HG03457 (cell line): ENCODE measurements at regions not wholly inside any gene's neighbourhood (a gene's known extent, or its start where the extent isn't known, plus 50 kb on each side); places are given as distances from the start of the nearest gene placed in this dataset.

Source experiments
- ATAC-seq: cut with Tn5 transposase; IDR thresholded peaks from one replicate; pipeline ENCODE4 v1.9.1; 2021; ENCODE audit warnings: moderate number of reproducible peaks; ENCODE audit not compliant: unreplicated experiment

DNA sequence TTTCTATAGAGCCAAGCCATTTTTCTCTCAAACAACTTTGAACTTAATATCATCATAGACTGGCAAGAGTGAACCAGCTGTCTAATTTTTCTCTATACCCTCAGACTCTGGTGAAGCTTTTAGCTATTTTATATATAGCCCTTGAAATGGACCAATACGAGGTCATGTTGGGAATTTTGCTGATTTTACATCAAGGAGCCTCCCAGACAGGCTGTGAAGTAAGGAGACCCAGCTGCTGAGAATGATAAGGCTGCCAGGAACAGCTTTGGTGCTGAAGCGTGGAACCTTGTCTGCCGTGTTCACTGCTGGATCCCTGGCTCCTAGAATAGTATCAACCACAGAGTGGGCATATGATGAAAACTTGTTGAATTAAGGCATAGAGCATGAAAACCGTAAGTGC, 326.2 kb upstream of the NAV3 start:
- ATAC-seq, result no peak

DNA sequence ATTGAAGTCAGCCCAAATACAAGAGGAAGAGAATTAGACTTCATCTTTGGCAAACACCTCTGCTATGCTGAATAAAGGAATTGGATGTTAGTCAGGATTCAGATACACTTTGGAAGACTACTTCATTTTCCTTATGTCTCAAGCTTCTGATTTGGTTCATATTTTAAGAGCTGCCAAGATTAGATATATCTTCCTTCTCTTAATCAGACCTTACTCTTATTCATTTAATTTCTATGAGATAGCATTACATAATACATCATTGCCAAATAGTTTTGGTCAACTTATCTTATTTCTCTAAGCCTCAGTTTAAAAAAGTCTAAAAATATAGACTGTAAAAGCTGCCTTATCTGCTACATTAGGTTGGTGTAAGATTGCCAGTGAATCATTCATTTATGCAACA, 330.6 kb upstream of the NAV3 start:
- no peak for ATAC-seq

DNA sequence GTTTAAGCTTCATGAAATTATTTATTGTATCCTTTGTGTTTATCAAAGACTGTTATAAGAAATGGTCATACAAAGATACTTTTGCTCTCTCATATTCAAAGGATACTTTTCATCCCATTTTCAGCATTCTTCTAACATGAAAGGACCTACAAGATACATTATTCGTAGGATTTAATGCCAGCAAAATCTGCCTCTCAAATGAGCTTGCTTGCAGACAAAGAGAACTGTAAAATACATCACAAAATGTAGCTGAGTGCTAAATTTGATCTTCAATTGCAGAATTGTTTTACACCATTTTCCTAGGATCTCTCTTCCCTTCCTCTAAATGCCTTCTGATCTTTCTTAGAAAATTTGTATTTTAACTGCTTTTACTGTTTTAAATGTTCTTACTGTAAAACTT, 333.0 kb upstream of the NAV3 start:
- no peak for ATAC-seq

DNA sequence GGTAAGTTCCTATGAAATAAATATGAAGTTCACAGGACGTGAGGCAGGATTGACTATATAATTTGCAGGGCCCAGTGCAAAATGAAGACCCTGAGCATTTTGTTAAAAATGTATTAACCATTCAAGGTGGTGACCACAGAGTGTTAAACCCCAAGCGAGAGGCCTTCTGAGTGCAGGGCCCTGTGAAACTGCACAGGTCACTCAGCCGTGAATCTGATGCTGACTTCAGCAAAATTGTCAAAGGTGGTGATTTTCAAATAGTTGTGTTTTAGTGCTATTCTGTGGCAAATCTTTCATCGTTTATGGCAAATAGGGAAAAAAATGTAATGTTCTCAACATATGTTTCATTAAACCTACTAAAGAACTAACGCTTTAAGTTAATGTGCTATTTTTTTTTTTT, 334.0 kb upstream of the NAV3 start:
- no peak for ATAC-seq

DNA sequence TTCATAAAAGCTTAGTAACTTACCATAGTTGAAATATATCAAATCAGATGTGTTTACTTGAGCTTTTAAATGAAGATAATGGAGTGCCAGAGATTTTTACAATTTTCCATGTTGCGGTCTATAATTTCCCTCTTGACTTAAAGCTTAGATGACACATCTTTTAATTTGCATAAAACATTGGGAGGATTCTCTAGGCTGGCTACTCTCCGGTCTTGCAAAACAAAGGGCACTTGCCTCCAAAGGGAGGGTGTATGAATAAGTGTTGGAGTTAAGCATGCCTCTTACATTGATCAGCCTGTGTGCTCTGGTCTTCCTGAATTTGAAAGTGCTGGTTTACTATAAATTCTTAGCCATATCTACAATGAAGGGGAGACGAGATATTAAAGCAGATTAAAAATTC, 336.4 kb upstream of the NAV3 start:
- no peak for ATAC-seq

DNA sequence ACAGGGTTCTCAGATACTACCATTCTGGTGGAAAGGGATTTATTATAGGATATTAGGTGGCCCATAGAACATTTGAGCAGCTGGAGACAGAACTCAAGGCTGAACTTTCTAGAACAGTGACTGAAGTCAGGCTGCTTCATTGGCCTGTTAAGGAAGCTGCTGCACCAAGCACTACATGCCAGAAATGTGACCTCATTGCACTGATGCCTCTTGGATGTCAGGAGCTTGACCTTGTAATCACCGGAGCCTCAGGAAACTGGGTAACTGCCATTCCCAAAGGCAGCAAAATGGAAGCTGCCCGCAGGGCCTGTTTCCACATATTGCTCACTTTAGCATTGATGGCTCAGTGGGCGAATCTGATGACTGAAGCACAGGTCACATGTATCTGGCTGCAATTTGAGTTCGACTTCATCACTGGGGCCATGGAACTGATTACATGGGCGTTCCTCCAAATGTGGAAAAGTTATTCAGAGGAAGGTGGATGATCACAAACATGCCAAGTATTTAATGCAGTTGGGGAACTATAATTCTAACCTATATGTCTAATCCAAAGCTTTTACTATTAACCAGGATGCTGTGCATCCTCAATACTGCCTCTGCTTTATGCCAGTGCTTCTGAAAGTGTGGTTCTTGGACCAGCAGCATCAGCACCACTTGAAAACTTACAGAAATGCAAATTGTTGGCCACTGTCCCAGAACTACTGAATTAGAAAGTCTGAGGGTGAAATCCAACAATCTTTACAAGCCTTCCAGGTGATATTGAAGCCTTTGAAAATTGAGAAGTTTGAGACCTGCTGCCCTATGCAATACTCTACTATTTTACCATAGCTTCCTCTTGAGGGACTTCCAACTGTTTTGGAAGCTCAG, 337.2 kb upstream of the NAV3 start:
- no peak for ATAC-seq

DNA sequence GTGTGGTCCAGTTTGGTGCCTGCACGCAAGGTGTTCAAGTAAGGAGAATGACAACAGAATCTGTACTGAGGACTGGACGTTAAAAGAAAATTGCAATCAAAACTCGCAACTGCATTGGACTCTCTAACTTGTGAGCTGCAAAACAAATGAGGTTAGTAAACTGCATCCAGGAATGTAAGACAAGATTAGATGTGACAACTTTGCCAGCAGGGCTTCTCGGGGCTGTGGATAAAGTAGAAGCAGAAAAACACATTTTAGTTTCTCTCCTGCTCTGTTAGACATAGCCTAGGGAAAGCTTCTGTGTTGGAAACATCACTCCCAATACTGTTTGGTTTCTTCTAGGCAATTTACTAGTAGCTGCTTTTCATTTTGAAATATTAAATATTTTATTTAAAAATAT, 338.2 kb upstream of the NAV3 start:
- no peak for ATAC-seq

DNA sequence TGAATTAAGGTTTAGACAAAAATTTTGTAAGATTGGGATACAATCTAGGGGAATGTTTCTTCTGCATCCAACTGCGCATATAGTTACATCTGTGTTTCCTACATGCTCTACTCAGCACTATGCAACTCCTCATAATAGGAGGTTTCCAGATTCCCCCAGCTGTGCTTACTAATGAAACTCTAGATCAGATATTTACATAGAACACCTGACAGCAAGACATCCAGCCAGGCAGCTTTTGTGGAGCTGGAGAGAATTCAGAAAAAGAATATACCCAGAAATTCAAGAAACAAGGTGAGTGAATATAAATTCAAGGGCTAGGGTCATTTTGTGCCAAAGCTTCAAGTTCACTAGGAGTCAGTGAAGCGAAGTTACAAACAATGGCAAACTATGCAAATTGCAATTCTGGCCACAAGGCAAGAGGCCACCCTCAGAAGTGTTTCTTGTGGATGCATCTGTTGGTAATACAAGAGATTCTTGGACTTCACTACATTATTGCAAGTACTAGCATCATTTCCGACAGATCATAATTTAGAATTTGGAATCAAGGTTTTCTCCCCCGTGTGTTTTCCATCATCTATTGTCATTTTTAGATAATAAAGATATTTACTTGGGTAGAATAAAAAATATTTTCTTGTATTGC, 341.2 kb upstream of the NAV3 start:
- ATAC-seq, result no peak

DNA sequence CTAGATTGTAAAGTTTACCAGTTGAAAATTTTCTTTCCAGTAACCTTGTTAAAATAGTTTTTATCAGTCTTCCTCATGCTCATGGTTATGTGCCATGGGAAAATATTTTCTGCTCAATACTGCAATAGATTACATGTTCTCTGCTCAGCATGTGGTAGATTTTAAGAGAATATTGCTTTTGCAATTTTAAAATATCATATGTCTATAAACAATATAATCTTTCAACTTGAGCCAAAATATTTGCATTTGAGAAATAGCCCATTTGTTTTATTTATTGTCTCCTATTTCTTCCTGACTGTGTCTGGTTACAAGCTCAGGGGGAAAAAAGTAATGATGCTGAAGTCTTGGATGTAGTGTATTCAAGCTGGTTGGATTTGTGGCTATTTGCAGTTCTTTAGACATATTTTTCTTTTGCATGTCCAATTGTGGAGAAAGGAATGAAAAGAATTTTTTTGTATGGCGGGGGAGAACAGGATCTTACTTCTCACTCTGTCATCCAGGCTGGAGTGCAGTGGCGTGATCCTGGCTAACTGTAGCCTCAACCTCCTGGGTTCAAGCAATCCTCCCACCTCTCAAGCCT, 342.6 kb upstream of the NAV3 start:
- no peak for ATAC-seq

DNA sequence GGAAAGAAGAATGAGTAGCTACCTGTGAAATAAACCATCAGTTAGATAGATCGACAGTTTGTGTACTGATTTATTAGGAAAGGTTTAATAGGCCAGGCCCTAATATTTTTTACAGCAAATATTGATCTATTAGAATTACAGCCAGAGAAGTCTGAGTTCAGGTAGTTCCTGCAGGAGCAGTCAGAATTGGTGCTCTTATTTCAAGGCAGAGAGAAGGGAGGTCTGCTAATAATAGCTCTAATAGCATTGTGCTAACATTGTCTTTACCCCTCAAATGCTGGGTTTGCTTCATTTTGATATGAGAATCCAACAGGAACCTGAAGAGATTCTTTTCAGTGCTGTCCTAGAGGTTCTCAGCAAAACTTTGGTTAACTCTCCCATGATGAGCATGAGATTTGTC, 343.8 kb upstream of the NAV3 start:
- no peak for ATAC-seq

DNA sequence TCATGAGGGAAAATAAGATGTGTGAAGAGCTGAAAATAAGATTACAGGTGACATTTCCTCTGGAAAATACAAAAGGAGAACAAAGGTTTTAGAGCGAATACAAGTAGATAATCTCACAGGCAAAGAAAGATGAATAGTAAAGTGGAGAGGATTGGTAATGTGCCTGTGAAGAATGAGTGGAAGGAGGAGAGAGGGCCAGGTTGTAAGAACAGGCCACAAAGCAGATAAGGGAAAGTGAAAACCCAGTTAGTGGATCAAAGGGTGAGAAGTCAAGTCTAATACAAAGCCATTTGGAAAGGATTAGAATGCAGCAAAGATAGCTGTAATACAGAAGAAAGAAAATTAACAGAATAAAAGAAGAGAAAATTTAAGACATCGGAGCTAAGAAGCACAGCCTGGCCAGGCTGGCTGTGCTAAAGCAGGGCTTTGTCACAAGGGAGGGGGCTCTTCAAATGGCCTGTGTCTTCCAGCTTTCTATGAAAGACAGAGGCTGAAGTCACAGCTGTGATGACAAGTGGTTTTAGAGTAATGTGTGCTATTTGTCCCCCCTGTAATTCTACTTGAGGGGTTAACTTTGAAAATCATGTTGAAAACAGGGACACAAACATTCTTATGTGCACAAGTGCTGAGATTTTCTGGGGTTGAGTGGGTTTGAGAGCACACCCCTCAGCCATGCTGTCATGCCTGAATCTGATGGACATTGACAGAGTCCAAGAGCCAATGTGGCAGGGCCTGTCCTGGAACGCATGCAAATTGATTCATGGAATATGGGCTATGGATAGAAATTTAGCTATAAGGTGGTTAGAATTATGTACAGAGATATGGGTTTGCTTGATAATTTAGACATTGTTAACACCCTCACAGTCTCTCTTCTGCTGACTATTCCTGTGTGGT, 344.5 kb upstream of the NAV3 start:
- ATAC-seq, result no peak

DNA sequence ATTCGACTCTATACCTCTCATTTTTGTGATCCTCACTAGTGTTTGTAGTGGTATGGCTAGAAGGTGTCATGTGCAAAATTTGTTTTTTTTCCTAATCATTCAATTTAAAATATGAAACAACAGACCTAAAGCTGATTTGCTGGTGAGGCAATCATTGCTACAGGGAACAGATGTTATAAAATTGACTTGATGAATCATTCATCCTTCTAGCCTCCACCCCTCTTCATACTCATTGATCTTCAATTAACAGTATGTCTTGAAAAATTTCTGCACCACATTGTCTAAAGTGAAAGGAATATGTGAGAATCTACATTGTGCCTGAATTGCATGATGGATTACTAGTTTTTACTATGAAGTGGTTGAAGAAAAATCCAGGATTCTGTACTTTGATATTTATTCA, 349.0 kb upstream of the NAV3 start:
- ATAC-seq, result no peak

DNA sequence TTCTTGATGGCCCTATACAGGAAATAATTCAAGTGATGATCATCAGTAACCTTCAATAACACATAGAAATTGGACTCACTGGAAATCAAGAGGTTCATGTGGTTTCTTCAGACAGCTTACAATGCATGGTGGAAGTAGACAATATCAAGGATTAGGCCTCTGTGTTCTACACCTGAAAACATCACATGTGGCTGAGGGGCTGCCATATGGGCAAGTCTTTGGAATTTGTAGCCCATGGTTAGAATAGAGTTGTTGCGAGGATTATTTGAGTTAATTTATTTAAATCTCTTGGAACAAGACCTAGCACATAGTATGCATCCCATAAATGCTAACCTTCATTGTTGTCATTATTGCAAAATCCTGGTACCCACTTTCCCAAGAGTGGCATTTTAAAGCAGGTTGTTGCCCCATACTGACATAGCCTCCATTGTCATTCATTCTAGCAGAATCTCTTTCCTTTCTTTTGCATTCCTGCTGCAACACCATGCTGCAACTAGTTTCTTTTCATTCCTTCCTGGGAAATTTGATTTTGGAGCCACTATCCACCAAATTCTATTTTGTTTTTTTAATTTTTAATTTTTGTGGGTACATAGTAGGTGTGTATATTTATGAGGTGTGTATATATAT, 352.7 kb upstream of the NAV3 start:
- no peak for ATAC-seq

DNA sequence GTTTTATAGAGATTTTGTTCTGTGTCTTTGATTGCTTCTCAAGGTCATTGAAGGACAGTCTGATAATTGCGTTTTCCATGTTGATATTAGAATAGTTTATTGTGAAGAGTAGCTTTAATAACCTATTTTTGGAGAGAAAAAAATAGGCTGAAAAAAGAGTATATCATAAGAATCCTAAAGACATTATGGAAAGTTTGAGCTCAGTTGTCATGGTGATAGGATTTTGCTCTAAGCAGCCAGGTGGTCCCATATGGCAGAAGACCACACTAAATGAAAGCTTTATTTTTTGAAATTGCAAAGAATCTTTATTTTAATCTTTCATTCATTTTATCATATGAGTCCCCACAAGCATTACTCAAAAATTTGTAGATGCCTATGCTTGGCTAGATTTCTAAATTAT, 358.9 kb upstream of the NAV3 start:
- ATAC-seq, result no peak

DNA sequence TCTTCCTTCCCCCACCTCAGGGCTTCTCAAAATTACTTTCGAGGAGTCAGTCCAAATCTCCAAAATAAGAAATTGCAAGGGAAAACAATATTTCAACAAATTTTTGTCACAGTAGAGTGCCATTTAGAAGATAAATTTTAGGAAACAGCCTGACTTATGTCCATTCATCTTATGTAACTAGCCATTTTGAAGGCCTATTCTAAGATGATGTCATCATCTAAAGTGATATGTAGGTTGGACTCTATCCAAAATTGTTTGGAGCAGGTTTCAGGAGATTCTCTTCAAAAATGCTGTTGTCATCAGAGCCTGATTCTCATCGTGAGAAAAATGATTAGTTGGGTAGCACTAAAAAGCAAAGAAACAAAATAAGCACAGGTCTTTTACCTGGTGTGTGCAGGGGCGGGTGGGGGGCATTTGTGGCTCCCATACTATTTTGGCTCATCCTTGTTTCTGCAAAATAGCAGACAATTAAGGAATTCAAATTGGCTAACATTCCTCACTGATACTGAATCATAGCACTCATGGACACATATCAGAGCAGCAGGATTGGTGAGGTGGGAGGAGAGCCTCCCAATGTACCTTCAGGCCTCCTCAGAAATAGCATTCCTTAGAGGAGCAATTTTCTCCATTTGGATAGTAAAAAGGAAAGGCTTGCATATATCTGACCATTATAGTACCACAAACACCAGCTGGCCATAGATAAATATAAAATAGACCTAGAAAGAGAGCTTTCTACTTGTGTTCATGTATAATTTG, 360.9 kb upstream of the NAV3 start:
- no peak for ATAC-seq

DNA sequence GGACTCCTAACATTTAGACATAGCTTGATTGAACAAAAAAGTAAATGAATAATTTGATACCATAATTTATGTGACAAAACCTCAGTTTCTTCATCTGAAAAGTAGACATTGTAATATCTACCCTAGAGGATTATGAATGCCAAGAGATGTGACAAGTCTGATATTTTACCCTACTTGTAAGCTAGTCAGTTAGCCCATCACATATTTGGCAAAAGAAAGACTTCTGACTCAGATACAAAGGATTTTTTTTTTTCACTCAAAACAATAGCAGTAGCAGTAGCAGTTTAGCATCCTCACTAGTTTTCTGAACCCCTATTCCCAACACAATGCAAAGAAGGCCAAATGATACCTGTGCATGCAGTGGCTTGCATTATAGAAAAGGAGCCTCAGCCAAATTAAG, 377.3 kb upstream of the E2F7 start:
- no peak for ATAC-seq

DNA sequence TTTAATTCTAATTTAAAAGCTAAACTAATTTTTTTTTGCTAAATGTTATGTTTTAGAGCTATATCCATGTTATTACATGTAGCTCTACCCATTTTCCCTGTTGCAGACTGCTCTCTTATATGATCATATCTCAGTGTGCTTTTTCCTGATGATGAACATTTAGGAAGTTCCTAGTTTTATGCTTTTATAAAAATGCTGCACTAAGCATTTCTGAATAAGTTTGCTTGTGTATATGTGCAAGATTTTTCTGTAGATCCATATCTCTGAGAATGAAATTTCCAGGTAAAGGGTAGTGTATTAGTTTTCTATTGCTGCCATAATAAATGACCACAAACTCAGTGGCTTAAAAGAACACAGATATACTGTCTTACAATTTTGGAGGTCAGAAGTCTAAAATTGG, 374.4 kb upstream of the E2F7 start:
- ATAC-seq, result no peak

DNA sequence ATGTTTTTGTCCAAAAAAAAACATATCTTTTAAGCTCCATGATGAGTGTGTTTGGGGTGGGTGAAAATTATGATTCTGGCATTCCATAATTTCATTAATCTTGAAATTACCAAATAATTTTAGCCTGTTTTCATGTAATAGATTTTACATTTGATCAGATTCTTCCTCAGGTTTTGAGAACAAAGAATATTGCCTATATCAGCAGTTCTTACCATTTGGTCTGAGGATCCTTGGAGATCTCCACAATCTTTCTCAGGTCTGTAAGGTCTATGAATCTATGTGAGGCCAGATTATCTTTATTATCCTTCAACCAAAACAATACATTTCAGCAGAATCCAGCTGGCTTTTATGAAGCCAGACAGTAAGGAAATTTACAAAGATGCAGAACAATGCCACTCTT, 373.3 kb upstream of the E2F7 start:
- no peak for ATAC-seq

DNA sequence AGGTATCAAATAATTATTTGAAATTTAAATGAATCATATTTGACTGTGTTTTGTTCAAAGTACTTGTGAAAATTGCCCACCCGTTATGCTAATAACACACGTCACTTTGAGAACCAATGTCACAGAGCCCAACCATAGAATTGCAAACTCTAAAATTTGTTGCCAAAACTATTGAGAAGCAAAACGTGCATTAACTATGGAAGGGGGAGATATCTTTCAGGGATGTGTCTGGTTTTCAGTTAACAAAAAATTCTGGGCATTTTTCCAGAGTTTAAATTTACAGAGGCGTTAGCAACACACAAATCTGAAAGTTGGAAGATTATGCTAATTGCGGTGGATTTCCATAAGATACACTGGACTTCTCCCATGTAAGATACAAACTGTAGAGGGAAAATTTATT, 371.8 kb upstream of the E2F7 start:
- ATAC-seq, result no peak

DNA sequence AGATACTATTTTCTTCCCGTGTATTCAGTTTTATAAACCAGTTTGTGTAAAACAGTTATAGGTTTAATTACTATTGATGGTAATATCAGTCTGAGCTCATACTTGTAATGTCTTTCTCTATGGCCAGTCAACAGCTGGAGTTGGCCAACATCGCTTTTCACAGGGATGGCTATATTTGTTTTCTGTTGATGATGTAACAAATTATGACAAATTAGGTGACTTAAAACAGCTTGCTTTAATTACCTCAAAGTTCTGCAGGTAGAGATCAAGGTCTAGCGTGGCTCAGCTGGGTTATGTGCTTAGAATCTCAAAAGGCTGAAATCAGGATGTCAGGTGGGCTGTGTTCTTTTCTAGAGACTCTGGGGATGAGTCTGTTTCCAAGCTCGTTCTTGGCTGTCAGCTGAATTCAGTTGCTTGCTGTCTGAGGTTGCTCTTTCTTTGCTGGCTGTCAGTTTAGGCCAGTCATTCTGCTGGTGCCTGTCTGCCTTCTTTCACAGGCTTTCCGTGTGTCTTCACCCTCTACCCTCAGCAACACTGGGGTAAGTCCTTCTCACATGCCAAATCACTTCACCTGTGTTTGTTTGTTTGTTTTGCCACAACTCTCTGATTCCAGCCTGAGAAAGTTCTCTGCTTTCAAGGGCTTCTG, 370.2 kb upstream of the E2F7 start:
- ATAC-seq, result no peak
